ENCODE measurements at regions not wholly inside any gene's neighbourhood (a gene's known extent, or its start where the extent isn't known, plus 50 kb on each side); places are given as distances from the start of the nearest gene placed in this dataset.

GRCh38 chr11:25218036-25218435 lies 721.2 kb downstream of the LUZP2 start:
- no peaks in the 10 kb centered on the region for H3K27me3 ChIP-seq (ENCODE audit: control insufficient read depth, insufficient read depth, low read length)
- no peaks in the 10 kb centered on the region for H3K4me1 ChIP-seq
- no peak overlapping the region for H3K9ac ChIP-seq
- H3K27ac ChIP-seq = no peak overlapping the region
- no peaks in the 10 kb centered on the region for H3K36me3 ChIP-seq (ENCODE audit: control insufficient read depth, insufficient read depth, low read length)
- no peak overlapping the region for H2AFZ ChIP-seq
- TF ChIP-seq CTCF (IDR thresholded peaks at IDR 0.05) = no peak
- no peak overlapping the region for H3K4me3 ChIP-seq (ENCODE audit: low read depth, low read length)
- H3K79me2 ChIP-seq = no peaks in the 10 kb centered on the region
- no peak overlapping the region for H3K4me2 ChIP-seq (ENCODE audit: low read length)
- H3K9me3 ChIP-seq (ENCODE audit: control insufficient read depth, low read length) = no peaks in the 10 kb centered on the region

- Histone ChIP-seq H3K27me3 (ENCODE audit: control insufficient read depth, insufficient read depth, low read length) (no peaks in the 10 kb centered on the region), H3K4me2 (ENCODE audit: low read length) (no peak overlapping the region), H3K79me2 (no peaks in the 10 kb centered on the region)
Observed at GRCh38 chr11:25225078-25225477, 728.2 kb downstream of the LUZP2 start.

GRCh38 chr11:25242928-25243327 lies 746.1 kb downstream of the LUZP2 start:
- TF ChIP-seq CTCF (IDR thresholded peaks at IDR 0.05) = no peak
- no peaks in the 10 kb centered on the region for H3K79me2 ChIP-seq
- no peak overlapping the region for H3K4me2 ChIP-seq (ENCODE audit: low read length)
- no peak overlapping the region for H2AFZ ChIP-seq
- no peaks in the 10 kb centered on the region for H3K9me3 ChIP-seq (ENCODE audit: control insufficient read depth, low read length)
- no peak overlapping the region for H3K9ac ChIP-seq
- no peak overlapping the region for H3K27ac ChIP-seq
- no peaks in the 10 kb centered on the region for H3K36me3 ChIP-seq (ENCODE audit: control insufficient read depth, insufficient read depth, low read length)
- no peak overlapping the region for H3K4me3 ChIP-seq (ENCODE audit: low read depth, low read length)
- no peaks in the 10 kb centered on the region for H3K27me3 ChIP-seq (ENCODE audit: control insufficient read depth, insufficient read depth, low read length)
- no peaks in the 10 kb centered on the region for H3K4me1 ChIP-seq

More at GRCh38 chr11:25225078-25225477, 728.2 kb downstream of the LUZP2 start:
- Histone ChIP-seq H2AFZ (no peak overlapping the region), H3K9me3 (ENCODE audit: control insufficient read depth, low read length) (no peaks in the 10 kb centered on the region), H3K4me1 (no peaks in the 10 kb centered on the region), H3K27ac (no peak overlapping the region), H3K36me3 (ENCODE audit: control insufficient read depth, insufficient read depth, low read length) (no peaks in the 10 kb centered on the region), H3K9ac (no peak overlapping the region), H3K4me3 (ENCODE audit: low read depth, low read length) (no peak overlapping the region)
- no peak for TF ChIP-seq CTCF (IDR thresholded peaks at IDR 0.05)

GRCh38 chr11:25244126-25244525 lies 747.3 kb downstream of the LUZP2 start:
- Histone ChIP-seq H3K27ac (no peak overlapping the region), H2AFZ (no peak overlapping the region), H3K4me2 (ENCODE audit: low read length) (no peak overlapping the region), H3K9me3 (ENCODE audit: control insufficient read depth, low read length) (no peaks in the 10 kb centered on the region), H3K9ac (no peak overlapping the region), H3K27me3 (ENCODE audit: control insufficient read depth, insufficient read depth, low read length) (no peaks in the 10 kb centered on the region), H3K4me1 (no peaks in the 10 kb centered on the region), H3K36me3 (ENCODE audit: control insufficient read depth, insufficient read depth, low read length) (no peaks in the 10 kb centered on the region), H3K4me3 (ENCODE audit: low read depth, low read length) (no peak overlapping the region), H3K79me2 (no peaks in the 10 kb centered on the region)
- no peak for TF ChIP-seq CTCF (IDR thresholded peaks at IDR 0.05)

- H3K4me3 ChIP-seq (ENCODE audit: low read depth, low read length) = no peak overlapping the region
- TF ChIP-seq CTCF (IDR thresholded peaks at IDR 0.05) = no peak
- H3K4me1 ChIP-seq = no peaks in the 10 kb centered on the region
- H2AFZ ChIP-seq = no peak overlapping the region
- no peak overlapping the region for H3K9ac ChIP-seq
- no peaks in the 10 kb centered on the region for H3K9me3 ChIP-seq (ENCODE audit: control insufficient read depth, low read length)
- no peaks in the 10 kb centered on the region for H3K36me3 ChIP-seq (ENCODE audit: control insufficient read depth, insufficient read depth, low read length)
- no peak overlapping the region for H3K27ac ChIP-seq
- H3K4me2 ChIP-seq (ENCODE audit: low read length) = no peak overlapping the region
- H3K27me3 ChIP-seq (ENCODE audit: control insufficient read depth, insufficient read depth, low read length) = no peaks in the 10 kb centered on the region
- H3K79me2 ChIP-seq = no peaks in the 10 kb centered on the region
Observed at GRCh38 chr11:25247336-25247735, 750.5 kb downstream of the LUZP2 start.
